Epidermal melanocyte (primary cell): ENCODE measurements at regions not wholly inside any gene's neighbourhood (a gene's known extent, or its start where the extent isn't known, plus 50 kb on each side); places are given as distances from the start of the nearest gene placed in this dataset.

Experiments used
- DNase-seq: peaks from one replicate; pipeline ENCODE4 v3.0.0; 2011; ENCODE audit warnings: low spot score; ENCODE audit not compliant: insufficient read length

GRCh38 chr3:127351775-127352350, 64.0 kb upstream of the PRR20G start:
- no peak for DNase-seq

- DNase-seq, result no peak
These were observed 63.5 kb upstream of the PRR20G start for GRCh38 chr3:127351321-127351720.

DNA sequence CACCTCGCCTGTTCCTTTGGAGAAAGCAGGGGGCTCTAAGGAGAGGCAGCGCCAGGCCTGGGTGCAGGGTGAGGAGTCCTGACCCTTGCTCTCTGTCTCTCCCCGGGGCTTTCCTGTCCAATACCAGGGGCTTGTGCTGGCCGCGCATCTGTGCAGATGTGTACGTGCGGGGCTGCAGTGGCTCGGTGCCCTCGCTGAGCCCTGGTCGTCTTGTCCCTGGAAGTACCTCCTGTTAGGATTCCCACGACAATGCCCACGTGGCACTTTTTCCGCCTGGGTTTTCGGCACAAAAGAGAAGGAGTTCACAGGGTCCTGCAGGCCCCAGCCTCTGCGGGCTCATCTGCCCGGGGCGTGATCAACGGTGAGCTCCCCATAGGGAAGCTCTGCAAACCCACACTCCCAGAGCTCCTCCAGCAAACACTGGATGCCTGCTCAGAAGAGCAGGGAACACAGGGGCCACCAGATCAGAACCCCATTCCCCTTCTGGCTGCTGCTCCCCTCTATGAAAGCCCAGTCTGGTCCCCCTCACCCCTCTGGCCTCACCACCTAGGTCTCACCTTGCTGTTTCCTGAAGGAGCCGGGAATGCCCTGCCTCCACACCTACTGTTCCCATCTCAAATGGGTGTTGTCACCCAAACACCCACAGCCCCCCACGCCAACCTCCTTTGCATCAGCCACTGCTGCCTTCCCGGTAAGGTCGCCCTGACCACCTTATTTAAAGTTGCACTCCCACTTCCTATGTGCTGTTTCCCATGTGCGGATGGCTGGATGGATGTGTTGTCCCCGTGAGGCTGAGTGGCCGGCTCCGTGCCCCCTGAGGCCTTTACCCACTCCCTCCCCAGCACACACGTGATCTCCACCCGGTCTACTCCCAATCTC, 62.6 kb upstream of the PRR20G start:
- DNase-seq, result no peak

DNA sequence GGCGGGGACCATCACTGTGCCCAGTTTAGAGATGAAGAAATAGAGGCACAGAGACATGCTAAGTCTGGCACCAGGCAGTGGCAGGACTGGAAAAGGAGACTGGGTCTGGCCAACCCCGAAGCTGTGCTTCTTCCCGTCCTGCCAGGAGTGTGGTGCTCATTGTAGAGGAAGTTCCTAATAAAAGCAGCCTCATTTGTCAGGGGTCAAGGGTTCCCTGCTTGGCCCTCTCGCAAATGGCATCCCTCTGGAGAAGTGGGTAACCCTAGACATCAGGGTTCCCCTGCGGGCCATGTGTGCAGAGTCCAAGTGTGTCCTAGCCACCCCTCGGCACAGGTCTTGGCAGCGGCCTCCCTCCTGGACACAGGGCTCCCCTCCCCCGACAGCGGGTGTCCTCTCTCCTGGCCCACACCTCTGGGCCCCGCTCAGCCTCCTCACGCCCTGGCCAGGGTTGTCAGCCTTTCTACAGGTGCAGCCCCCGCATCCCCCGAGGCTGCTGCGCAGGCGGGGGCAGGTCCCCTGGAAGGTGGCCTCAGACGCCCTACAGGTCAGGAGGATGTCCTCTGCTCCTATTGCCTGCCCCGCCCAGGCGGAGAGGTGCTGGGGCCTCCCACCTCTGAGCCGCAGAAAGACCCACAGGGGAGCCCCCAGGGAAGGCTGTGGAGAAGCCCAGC, 61.8 kb upstream of the PRR20G start:
- no peak for DNase-seq

DNA sequence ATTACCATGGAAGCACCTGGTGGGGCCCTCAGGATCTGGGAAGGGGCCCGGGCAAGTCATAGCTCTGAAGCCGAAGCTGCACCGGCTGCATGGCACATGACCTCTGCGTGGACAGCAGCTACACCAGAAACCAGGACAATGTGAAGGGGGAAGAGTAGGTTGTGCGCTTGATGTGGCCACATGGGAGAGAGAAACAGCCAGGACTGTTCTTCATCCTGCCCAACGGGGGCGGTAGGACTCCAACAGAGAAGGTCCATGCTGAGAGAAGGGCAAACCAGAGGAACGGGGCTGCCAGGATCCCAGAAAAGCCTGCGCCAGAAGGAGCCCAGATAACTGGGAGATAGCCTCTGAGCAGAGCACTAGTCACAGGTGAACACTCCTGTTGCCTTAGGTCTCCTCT, 54.9 kb upstream of the PRR20G start:
- DNase-seq, result no peak

GRCh38 chr3:127339928-127340861, 52.3 kb upstream of the PRR20G start:
- DNase-seq, result no peak

DNA sequence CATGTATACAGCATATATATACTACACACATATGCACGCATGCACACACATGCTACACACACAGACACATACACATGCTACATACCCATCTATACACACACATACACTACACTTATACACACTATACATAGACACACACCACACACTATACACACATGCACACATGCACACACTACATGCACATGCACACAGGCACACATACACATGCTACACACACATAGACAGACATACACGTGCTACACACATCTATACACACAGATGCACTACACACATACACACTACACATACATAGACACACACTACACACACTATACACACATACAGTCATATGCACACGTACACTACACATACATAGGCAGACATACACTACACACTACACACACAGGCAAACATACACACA, 51.2 kb upstream of the PRR20G start:
- DNase-seq, result no peak

DNA sequence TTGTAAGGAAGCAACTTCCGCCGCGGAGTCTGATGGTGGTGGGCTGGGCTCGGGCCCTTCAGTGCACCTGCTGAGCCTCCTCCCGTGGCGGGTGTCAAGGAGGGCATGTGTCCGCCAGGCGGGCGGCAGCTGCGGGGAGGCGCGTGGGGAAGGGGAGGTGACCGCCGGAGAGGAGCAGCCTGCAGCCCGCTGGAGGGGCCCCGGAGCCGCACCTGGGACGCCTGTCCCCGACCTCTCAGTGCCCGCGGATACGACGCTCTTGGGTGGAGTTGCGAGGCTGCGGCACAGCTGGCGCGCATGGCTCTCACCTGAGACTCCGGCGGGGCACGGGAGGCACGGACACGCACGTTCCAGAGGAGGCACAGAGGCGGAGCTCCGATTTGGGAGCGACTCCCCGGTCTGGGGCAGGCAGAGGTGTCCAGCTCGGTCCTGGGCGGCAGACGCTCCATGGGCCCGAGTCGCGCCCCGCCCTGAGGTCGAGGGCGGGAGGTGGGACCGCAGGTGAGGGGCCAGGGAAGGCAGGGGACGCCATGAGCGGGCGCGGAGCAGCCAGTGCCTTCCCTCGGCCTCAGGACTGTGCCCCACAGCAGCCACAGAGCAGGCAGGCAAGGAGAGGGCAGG, 50.2 kb upstream of the PRR20G start:
- DNase-seq, result no peak
